Medulla oblongata (tissue), 1 donor: ENCODE measurements at regions not wholly inside any gene's neighbourhood (a gene's known extent, or its start where the extent isn't known, plus 50 kb on each side); places are given as distances from the start of the nearest gene placed in this dataset.
"Not testable (repeated sequence)": the region's sequence is repeated elsewhere in the genome, so short reads cannot be mapped to it uniquely, and the experiment has no call there.

Experiments used
- DNase-seq: peaks from one replicate; pipeline ENCODE4 v3.0.0-alpha.2; 2015; ENCODE audit errors: extremely low spot score

DNA sequence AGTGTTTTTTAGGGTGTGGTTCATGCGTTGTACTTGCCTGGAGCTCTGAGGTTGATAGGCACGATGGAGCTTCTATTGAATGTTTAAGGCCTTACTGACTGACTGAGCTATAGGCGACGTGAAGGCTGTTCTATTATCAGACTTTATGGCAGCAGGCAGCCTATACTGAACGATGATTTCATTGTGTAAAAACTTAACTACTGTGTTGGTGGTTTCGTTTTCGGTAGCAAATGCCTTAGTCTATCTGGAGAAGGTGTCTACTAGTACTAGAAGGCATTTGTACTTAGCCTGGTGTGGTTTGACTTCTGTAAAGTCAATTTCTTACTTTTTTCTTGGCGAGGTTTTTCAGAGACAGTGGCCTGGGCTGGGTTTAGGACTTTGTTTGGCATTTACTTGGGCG lies 194.4 kb downstream of the OTOP1 start:
- DNase-seq, result not testable (repeated sequence)

- not testable (repeated sequence) for DNase-seq
Observed at GRCh38 chr4:4032801-4033605, 193.7 kb downstream of the OTOP1 start.

- DNase-seq, result not testable (repeated sequence)
Observed at GRCh38 chr4:4037399-4038138, 189.2 kb downstream of the OTOP1 start.

DNA sequence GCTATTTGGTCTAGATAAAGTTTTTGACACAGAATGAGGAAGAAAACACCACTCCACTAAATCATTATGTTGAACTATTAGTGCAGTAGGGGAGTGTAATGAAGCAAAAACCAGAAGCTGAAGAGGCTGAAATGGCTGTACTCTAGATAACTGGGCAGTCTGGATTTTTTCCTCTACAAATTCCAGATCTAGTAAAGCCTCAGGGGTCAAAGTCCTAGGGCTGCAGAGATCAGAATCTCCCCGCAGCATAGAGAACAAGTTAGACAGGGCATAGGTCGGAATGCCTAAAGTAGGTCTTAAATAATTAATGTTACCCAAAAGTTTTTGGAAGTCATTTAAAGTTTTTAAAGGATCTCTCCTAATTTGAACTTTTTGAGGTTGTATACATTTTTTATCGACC lies 180.9 kb downstream of the OTOP1 start:
- DNase-seq, result not testable (repeated sequence)

DNA sequence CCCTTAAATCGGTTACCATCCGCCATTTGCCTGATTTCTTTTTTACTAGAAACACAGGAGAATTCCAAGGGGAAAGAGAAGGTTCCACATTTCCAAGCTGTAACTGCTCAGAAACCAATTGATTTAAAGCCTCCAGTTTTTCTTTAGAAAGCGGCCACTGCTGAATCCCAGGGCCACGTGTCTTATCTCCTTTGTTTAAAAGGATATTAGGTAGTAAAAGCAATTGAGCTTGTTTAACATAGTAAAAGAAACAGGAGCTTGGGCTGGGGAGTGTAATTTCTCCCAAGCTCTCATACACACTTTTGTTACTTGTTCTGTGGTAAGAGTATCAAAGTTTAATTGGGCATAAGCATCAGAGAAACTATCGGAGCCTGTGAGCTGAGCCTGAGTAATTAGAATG lies 180.0 kb downstream of the OTOP1 start:
- not testable (repeated sequence) for DNase-seq

DNA sequence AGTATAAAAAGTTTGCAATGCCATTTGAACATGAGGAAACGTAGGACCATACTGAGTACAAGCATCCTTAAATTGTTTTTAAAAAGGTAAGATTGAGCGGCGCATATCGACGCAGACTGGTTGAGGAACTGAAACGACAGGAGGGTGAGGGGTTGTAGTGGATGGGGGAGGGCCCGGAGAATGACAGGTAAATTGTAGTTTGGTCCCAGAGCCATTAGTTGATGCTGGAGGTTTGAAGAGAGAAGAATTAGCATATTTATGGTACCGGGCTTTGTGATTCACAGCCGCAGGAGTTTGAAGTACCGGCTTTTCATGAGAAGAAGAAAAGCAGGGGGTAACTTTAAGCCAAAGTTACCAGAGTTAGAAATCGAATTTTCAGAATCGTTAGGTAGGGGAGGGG lies 179.5 kb downstream of the OTOP1 start:
- not testable (repeated sequence) for DNase-seq

DNA sequence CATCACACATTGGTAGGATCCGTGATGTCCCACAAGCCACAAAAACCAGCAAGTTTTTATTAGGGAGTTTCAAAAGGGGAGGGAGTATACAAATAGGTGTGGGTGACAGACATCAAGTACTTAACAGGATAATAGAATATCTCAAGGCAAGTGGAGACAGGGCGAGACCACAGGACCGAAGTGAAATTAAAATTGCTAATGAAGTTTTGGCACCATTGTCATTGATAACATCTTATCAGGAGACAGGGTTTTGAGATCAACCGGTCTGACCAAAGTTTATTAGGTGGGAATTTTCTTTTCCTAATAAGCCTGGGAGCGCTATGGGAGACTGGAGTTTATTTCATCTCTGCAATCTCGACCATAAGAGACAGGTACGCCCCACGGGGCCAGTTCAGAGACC lies 178.5 kb downstream of the OTOP1 start:
- DNase-seq, result not testable (repeated sequence)

DNA sequence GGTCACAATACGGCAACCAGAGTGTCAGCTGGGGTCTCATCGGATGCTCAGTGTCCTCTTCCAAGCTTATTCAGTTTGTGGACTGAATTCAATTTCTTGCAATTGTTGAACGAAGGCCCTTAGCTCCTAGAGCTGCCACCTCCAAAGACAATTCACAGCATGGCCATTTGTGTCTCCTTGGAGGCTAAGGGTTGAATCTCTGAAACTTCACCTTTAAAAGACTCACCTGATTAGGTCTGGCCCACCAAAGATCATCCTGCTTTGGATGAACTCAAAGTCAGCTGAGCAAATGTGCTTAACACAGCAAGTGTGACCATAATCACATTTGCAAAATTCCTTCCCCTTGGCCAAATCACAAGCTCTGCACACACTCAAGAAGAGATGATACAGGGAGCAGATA lies 175.9 kb downstream of the OTOP1 start:
- DNase-seq, result not testable (repeated sequence)

DNA sequence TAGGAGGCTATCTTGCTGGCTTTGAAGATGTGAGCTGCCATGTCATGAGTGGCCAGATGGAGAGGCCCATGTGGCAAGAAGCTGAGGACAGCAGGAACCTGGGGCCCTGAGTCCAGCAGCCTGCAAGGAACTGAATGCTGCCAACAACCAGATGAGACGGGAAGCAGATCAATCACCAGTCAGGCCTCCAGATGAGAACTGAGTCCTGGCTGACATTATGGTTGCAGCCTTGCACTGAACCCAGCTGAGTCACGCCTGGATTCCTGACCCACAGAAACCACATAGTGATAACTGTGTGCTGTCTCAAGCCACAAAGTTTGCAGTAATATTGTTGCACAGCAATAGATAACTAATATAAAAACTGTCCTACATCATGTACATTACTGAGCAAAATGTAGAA lies 173.8 kb downstream of the OTOP1 start:
- DNase-seq, result not testable (repeated sequence)

GRCh38 chr4:4057226-4057625 lies 169.5 kb downstream of the OTOP1 start:
- DNase-seq, result not testable (repeated sequence)

GRCh38 chr4:4084171-4084570 lies 142.6 kb downstream of the OTOP1 start:
- DNase-seq, result not testable (repeated sequence)

- not testable (repeated sequence) for DNase-seq
Observed at GRCh38 chr4:4089716-4090419, 136.9 kb downstream of the OTOP1 start.

DNA sequence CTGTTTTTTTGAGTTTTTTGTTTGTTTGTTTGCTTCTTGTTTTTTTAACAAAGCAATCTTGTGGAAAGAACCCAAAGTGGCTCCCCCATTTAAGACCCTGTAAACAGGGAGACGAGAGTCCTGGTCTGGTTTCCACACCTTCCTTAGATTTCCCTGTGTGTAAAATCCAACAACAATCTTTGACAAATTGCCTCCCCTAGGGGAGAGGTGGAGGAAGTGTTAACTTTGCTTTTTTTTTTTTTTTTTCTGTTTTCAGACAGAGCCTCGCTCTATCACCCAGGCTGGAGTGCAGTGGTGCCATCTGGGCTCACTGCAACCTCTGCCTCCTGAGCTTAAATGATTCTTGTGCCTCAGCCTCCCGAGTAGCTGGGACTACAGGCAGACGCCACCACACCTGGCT lies 136.0 kb downstream of the OTOP1 start:
- not testable (repeated sequence) for DNase-seq

GRCh38 chr4:4092159-4092558 lies 134.6 kb downstream of the OTOP1 start:
- not testable (repeated sequence) for DNase-seq

DNA sequence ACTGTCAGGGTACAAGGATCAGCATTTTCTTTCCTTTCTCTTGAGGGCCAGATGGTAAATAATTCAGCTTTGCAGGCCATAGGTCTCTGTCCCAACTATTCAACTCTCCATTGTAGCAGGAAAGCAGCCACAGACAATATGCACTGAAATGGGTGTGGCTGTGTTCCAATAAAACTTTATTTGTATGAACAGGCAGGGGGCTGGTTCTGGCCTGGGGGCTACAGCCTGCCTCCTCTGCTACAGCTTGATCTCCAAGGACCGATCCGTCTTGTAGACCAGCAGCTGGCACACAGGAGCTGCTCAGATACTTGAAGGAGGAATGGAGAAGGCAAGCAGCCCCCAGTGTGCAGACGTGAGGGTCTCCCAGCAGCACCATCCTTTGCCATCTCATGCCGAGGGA lies 127.1 kb downstream of the OTOP1 start:
- DNase-seq, result not testable (repeated sequence)

GRCh38 chr4:4106923-4107322 lies 119.8 kb downstream of the OTOP1 start:
- DNase-seq, result not testable (repeated sequence)

- DNase-seq, result peak; percentile 19
Observed at GRCh38 chr4:4107411-4108107, 119.2 kb downstream of the OTOP1 start.

DNA sequence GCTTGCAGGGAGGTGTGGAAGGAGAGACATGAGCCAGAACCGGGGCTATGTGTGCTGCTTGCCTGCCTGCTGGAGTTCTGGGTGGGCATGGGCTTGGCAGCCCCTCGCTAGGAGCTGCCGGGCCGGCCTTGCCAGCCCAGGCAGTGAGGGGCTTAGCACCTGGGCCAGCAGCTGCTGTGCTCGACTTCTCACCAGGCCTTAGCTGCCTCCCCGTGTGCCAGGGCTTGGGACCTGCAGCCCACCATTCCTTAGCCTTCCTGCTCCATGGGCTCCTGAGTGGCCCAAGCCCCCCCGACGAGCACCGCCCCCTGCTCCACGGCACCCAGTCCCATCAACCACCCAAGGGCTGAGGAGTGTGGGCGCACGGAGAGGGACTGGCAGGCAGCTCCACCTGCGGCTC lies 111.3 kb downstream of the OTOP1 start:
- not testable (repeated sequence) for DNase-seq

- not testable (repeated sequence) for DNase-seq
Observed at GRCh38 chr4:4116901-4117300, 109.8 kb downstream of the OTOP1 start.

DNA sequence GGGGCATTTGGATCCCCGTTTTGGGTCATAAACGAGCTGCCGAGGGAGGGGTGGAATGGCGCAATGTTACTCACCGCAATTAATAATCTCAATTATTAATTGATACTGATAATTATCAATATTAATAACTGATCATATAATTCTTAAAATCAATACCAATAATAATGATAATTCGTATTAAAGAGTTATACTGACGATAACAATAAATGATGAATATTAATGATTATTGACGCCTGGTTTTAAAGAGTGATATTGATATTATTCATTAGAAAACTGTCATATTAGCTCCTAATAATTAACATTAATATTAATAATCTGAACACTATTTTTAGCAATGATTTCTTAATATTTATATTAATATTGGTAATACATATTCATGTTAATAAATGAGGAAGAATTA lies 92.4 kb downstream of the OTOP1 start:
- not testable (repeated sequence) for DNase-seq

DNA sequence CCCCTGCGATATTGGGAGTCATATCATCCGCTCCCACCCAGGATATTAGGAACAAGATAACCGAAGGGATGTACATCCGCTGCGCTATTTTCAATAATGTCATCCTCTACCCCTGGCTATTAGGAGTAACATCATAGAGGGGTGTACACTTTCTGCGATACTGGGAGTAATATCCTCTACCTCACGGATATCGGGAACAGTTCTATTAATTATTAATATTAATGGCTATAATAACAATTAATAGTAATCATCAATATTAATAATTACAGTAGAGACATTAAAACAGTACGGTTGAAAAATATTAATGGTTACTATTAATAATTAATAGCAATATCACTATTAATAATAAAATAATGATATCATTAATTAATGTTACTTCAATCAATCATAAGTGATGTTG lies 90.1 kb downstream of the OTOP1 start:
- not testable (repeated sequence) for DNase-seq
